NCI-H345 (cell line): ENCODE measurements at regions not wholly inside any gene's neighbourhood (a gene's known extent, or its start where the extent isn't known, plus 50 kb on each side); places are given as distances from the start of the nearest gene placed in this dataset.
"Not testable (repeated sequence)": the region's sequence is repeated elsewhere in the genome, so short reads cannot be mapped to it uniquely, and the experiment has no call there.

Source experiments
- DNase-seq: peaks from one replicate; lab custom pipeline; 2025; lab: John Stamatoyannopoulos, UW

DNA sequence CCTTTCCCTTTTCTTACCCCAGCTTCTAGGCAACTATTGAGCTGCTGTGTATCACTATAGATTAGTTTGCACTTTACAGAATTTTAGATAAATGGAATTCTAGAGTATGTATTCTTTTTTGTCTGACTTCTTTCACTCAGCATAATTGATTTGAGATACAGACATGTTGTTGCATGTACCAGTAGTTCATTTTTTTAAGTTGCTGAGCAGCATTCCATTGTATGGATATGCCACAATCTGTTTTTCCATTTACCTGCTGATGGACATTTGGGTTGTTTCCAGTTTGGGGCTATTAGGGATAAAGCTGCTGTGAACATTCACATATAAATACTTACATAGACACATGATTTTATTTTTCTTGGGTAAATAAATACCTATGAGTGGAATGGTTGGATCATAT, 135.7 kb downstream of the IGF1 start:
- no peak for DNase-seq

DNA sequence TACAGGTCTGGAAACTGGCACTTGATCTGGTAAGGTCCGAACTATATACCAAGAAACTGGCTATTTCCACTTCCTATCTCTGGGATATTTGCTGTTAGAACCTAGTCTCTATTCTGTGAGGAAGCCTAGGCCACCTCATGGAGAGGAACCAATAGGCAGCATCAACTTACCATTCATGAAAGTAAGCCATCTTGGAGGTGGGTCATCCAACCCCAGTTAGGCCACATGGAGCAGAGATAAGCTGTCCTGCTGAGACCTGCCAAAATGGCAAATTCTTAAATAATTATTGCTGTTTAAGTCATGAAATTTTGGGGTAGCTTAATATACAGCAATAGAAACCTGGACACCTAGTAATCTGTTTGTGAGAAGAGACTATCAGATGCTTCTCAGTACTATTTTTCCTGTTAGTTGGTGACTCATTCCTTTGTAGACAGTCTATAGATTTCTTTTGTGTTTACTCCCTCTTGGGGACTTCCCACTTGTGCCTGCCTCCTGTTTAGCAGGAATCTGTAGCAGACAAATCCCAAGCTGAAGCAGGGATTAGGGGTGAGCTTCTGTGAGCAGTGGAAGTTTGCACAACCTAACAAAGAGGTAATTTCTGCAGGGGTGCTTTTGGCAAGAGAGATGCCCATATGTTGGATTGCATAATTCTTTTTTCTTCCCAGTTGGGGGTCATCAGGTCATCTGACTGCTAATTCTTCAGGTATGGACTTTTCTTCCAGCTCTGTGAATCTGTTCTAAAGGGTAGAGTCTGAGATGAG, 136.8 kb downstream of the IGF1 start:
- DNase-seq: no peak

DNA sequence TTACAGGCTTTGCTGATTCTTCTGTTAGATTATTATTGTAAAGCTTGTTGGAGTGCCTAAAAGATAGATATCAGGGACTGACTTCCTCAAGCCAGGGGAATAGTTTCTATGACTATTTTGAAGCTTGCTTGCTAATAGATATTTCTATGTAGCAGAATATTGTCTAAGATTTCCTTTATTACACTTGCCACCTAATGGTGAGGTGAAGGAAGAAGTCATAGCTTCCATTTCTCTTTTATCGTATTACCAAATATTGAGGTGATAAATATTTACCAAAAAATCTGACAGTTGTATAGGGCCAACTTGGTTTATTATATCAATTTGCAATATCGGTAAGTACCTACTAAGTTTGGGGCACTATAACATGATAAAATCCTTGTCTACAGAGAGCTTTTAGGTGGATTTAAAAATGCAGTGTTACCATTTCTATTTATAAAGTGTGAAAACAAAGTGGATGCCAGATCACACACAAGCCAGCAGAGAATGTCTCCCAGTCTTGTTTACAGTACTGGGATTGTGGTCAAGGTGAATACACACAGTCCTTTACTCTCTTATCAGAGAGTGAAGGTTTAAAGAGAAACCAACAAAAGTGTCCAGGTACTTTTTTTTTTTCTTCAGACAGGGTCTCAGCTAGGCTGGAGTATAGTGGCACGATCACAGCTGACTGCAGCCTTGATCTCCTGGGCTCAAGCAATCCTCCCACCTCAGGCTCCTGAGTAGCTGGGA, 137.9 kb downstream of the IGF1 start:
- DNase-seq: no peak

DNA sequence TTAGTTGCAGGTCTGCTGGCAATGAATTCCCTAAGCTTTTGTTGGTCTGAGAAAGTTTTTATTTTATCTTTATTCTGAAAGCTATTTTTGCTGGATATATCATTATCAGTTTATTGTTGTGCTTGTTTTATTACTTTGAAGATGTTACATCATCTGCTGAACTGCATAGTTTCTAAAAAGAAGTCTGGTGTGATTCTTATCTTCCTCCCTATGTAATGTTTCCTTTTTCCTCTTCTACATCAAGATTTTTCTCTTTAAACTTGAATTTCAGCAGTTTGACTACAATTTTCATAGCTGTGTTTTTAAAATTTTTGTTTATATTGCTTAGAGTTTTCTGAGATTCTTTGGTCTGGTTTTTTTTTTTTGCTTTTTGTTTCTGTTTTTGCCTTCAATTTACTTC, 137.1 kb upstream of the PMCH start:
- DNase-seq: no peak

DNA sequence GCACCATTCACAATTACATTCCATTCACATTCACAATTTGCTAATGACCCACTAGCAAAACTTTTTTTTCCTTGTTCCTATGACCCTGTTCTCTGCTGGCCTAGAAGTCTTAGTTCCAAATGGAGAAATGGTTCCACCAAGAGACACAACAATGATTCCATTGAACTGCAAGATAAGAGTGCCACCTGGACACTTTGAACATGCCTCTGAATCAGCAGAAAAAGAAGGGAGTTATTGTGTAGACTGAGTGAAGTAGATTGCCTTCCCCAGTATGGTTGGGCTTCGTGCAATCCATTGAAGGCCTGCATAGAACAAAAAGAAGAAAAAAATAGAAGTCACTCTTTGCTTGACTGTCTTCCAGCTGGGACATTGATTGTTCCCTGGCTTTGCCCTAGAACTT, 133.8 kb upstream of the PMCH start:
- DNase-seq: no peak

DNA sequence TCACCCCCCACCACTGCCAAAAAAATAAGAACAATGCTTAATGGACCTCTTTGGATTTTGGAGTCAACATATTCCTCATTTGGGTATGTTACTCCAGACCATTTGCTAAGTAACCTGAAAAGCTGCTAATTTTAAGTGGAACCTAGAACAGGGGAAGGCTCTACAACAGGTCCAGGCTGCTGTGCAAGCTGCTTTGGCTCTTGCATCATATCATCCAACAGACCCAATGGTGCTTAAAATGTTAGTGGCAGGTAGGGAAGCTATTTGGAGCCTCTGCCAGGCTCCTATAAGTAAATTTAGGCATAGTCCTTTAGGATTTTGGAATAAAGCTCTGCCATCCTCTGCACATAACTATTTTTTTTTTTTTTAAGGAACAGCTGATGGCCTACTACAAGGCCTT, 132.2 kb upstream of the PMCH start:
- DNase-seq: no peak

DNA sequence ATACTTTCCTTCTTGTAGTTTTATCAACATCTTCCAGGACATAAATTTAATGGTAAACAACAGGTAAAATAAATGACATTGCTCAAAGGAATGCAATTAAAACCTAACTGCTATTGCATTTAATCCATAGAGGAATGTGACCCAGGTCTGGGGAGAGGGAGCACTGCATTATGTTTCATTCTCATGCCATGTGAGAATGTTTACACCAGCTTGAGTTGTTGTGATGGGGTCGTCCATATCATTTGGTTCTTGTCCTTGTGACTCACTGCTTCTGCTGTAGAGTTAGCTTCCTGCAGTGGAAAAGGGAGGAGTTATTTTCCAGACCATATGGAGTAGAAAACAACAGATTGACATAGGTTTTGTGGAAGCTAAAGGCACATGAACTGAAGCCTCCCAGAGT, 129.3 kb upstream of the PMCH start:
- no peak for DNase-seq

DNA sequence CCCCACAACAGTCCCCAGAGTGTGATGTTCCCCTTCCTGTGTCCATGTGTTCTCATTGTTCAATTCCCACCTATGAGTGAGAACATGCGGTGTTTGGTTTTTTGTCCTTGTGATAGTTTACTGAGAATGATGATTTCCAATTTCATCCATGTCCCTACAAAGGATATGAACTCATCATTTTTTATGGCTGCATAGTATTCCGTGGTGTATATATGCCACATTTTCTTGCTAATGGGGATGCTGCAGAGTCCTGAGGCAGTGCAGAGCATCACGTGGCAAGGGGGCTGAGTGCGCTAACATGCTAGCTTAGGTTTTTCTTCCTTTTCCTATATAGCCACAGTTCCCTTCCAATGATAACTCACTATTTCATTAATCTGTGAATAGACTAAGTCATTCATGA, 127.5 kb upstream of the PMCH start:
- DNase-seq: not testable (repeated sequence)

DNA sequence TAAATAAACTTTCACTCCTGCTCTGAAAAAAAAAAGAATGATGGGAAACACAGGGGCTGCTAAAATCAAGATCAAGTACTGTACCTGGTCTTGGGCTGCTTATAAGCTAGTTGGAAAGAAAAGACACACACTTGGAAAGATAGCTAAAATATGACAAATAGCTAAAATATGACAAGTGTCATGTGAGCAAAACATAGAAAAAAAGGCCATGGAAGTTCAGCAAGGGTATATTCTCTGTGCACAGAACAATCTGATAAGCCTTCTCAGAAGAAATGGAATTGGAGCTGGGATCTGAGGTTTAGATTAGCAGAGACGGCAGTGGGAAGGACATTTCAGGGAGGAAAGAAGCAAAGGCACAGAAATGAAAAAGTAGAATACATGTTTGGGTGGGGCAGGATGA, 126.2 kb upstream of the PMCH start:
- DNase-seq: no peak

DNA sequence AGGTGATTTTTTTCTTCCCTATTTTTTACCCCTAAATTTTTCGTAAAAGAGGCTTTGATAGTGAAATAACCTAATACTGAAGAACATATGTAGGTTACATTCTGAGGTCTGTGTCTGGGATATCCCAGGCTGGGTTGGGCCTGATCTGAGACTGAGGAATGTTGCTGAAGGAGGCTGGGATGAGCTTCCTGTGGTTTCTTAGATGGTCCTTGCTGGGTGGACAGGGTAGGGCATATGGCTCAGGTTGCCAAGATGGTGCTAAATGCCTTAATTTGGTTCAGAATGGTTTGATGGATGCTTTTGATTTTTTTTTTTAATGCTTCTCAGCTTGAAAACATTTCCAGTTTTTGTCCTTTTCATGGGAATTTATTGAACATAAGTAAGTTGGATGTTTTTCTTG, 124.6 kb upstream of the PMCH start:
- no peak for DNase-seq

DNA sequence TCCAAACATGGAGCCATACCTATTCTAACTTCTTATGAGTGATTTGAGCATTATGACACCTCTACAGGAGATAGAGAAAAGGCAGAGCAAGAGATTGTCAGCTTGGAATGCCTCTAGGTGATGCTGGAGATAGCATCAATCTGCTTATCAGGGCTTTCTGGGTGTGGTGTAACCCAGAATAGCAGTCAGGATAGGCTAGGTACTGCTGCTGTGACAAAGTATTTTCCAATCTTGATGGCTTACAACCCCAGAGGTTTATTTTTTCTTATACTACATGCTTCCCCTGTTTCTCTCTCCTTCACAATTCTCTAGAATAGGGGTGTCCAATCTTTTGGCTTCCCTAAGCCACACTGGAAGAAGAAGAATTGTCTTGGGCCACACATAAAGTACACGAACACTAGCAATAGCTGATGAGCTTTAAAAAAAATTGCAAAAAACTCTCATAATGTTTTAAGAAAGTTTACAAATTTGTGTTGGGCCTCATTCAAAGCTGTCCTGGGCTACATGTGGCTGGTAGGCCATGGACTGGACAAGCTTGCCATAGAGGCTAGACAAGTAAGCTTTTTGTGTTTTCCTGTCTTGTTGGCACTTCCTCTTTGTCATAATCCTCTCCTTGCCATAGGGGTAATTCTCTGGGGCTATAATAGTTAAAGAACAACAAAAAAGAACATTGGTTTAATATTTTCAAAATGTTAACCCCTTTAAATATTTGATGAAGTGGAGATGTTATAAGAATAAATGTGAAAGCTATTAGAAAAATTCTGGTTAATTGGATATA, 123.9 kb upstream of the PMCH start:
- no peak for DNase-seq

DNA sequence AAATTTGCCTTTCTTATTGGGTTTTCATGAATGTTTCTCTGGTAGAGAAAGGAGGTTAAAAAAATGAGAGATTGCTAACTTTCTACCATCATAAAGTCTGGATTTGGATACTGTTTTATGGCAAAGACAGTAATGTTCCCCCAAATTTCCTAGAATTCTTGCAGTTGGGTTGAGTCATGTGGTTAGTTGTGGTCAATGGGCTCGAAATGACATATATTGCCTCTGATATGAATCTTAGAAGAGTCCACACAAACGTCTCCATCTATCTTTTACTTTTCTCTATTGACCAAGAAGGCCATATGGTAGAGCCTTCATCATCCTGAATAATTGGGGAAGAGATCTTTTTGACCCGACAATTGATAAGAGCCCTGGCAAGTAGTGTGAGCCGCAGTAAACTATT, 119.5 kb upstream of the PMCH start:
- DNase-seq: no peak

DNA sequence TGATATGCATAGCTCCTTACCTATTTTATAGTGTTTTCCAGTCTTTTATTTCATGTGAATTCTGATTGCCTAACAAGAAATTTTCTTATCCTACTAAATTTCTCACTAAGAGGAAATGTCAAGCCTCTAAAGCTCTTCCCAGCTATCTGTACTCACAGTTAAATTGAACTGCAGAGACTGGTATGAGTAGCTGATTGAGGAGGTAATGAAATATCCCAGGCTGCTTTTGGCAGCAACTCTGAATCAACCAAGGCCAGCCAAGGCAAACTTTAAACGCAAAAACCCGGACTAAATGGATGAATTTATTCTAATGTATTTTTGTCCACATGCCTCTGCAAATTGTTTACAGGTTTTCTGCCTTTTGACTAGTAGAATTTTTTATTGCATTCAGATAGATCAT, 119.1 kb upstream of the PMCH start:
- DNase-seq: no peak

DNA sequence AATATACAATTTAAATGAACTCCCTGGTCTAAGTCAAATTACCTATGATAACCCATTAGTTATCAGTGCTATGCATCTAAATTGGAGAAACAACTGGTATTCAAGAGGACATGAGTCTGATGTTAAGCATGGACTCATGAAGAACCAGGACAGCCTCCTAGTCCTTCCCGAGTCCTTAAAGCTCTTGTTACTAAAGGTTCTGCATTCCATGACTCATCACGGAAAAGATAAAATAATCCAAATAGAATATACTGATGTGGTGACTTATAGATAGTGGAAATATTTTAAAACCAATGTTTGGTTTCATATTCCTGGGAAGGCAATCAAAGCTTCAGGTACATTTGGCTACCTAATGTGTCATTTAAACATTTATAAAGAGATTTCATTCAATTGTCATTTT, 117.2 kb upstream of the PMCH start:
- no peak for DNase-seq

DNA sequence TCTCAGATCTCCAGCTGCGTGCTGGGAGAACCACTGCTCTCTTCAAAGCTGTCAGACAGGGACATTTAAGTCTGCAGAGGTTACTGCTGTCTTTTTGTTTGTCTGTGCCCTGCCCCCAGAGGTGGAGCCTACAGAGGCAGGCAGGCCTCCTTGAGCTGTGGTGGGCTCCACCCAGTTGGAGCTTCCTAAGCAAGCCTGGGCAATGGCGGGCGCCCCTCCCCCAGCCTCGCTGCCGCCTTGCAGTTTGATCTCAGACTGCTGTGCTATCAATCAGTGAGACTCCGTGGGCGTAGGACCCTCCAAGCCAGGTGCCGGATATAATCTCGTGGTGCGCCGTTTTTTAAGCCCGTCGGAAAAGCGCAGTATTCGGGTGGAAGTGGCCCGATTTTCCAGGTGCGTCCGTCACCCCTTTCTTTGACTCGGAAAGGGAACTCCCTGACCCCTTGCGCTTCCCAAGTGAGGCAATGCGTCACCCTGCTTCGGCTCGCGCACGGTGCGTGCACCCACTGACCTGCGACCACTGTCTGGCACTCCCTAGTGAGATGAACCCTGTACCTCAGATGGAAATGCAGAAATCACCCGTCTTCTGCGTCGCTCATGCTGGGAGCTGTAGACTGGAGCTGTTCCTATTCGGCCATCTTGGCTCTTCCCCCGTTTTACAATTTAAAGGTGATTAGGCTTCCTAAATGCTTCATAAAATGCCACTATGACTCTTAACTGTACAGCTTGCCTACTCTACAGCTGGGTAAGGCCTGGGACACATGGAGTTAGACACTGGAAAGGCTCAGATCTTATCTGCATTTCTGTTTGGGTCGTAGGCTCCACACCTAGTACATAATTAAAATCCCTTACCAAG, 115.7 kb upstream of the PMCH start:
- not testable (repeated sequence) for DNase-seq

DNA sequence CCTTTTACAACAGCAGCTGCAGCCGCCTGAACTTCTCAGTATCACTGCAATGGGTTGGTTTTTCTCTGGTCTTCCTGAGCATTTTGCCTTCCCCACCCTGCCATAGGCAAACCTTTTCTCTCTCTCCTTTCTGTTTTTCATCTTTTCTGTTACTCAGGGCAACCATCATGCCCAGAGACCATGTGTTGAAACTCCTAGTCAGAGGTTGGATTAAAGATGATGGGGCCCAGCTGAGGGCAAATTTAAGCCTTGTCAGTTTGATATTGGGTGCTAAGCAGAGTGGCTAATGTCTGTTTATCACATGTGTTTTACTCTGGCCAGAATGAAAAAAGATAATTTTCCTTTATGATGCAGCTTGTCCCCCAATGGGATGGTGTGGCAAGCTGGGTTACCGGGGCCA, 107.9 kb upstream of the PMCH start:
- DNase-seq: no peak

DNA sequence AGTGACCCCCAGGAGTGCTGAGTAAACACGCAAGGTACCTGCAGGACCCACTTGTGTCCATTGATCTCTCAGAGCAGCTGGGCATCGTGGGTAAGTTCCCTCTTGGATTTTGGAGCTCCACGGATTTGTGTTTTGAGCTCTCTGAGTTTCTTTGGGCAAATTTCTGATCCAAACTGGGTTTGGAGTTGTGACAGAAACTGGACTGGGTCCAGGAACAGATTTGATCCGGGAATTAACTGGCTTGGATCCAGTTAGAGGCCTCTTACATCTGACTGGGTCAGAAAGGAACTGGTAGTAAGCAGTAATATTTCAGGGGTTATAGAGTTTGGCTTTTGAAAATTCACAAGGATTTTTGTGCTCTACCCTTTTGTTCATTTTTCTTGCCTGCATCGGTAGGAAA, 107.0 kb upstream of the PMCH start:
- DNase-seq: peak; percentile 31

DNA sequence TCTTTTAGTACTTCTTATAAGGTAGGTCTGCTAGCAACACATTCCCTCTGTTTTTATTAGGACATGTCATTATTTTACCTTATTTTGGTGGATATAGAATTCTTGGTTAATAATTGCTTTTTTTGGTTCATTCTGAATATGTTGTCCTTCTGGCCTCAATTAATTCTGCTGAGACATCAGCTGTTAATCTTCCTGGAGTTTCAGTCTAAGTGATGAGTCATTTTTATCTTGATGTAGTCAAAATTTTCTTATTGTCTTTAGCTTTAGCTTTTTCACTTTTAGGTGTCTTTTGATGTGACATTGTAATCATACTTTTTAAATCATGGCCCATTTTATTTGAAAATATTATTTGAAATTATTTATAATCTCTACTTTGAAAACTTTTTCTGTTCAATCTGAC, 104.9 kb upstream of the PMCH start:
- no peak for DNase-seq

DNA sequence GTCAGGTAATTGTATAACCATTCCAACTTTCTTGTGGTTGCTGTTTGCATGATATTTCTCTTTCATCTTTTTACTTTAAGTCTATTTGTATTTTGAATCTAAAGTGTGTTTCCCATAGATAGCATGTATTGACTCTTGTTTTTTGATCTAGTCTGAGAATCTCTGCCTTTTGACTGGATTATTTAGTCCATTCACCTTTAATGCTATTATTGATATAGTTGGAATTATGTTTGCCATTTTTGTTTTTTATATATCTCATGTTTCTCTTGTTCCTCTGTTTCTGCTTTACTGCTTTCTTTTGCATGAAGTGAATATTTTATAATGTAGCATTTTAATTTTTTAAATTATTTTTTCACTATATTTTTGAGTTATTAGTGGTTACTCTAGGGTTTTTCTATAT, 103.9 kb upstream of the PMCH start:
- DNase-seq: no peak

DNA sequence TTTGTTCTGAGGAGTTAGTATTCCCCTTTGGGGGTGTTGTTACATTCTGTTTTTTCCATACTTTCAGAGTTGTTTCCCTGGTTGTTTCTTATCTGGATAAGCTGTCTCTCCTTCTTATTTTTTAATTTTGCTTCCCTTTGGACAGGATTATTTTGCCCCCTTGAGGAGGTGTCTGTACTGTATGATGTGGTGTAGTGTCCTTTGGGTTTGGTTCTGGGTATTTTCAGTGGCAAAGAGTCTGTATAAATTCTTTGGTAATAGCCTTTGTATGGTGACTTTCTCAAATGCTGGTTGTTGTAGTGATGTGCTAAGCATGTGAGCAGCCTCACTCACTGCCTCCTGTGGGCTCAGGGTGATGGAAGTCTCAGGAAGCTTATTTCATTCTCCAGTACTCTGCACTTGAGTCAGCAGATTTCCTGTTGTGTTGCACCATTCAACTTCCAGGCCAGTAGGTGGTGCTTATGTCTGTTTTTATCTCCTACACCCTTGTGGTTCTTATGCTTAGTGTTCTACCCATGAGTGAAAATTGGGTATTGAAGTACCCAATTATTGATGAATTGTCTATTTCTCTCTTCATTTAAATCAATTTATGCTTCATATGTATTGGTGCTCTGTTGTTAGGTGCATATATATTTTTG, 103.3 kb upstream of the PMCH start:
- DNase-seq: no peak

DNA sequence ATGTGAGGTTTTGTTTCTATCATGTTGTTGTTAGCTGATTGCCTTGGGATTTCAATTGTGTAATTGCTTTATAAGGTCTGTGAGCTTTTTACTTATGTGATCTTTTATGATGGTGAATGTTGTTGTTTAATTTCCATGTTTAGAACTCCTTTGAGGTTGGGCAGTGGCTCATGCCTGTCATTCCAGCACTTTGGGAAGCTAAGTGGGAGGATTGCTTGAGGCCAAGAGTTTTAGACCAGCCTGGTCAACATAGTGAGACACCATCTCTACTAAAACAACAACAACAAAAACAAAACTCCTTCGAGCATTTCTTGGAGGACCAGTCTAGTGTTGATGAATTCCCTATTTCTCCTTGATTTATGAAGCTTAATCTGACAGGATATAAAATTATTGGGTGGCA, 102.1 kb upstream of the PMCH start:
- DNase-seq: no peak

DNA sequence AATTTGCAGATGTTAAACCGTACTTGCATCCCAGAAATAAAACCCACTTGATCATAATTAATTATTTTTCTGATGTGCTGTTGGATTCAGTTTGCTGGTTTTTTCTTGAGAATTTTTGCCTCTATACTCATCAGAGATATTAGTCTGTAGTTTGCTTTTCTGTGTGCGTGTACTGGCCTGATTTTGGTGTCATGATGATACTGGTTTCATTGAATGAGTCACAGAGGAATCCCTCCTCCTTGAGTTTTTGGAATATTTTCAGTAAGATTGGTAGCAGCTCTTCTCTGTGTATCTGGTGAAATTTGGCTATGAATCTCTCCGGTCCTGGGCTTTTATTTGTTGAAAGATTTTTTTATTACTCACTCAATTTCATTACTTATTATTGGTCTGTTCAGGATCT, 100.4 kb upstream of the PMCH start:
- DNase-seq: no peak
